ENCODE measurements at regions not wholly inside any gene's neighbourhood (a gene's known extent, or its start where the extent isn't known, plus 50 kb on each side); places are given as distances from the start of the nearest gene placed in this dataset.

GRCh38 chr15:91793771-91794170, 59.7 kb upstream of the SLCO3A1 start:
- no peak for ATAC-seq
- peaks cover 0 to 2% of the 10 kb centered on the region in 2 experiments; a peak in 1 of 5 replicates for H3K27me3 ChIP-seq (ENCODE audit: control insufficient read depth in 1 of 2, insufficient read depth in 2 of 2, low read length in 2 of 2)
- CTCF ChIA-PET (ENCODE audit: low intra/inter-chr PET ratio, low total read pairs): no interaction called here
- TF ChIP-seq KDM4B (CRISPR knock-in tag; IDR thresholded peaks at IDR 0.05) (no peak), ZMYM2 (CRISPR knock-in tag; IDR thresholded peaks at IDR 0.05) (no peak), ZNF318 (CRISPR knock-in tag; IDR thresholded peaks at IDR 0.05) (no peak), THYN1 (CRISPR knock-in tag; IDR thresholded peaks at IDR 0.05; ENCODE audit: borderline replicate concordance, low read depth) (no peak), MED1 (CRISPR knock-in tag; IDR thresholded peaks at IDR 0.05) (no peak), ZNF17 (CRISPR knock-in tag; IDR thresholded peaks at IDR 0.05) (no peak), HES4 (CRISPR knock-in tag; IDR thresholded peaks at IDR 0.05; ENCODE audit: borderline replicate concordance) (no peak), ZNF644 (CRISPR knock-in tag; IDR thresholded peaks at IDR 0.05; ENCODE audit: low read depth) (no peak), ZNF816 (CRISPR knock-in tag; IDR thresholded peaks at IDR 0.05; ENCODE audit: borderline replicate concordance) (no peak), JDP2 (CRISPR knock-in tag; IDR thresholded peaks at IDR 0.05; ENCODE audit: borderline replicate concordance) (no peak), ELF3 (CRISPR knock-in tag; IDR thresholded peaks at IDR 0.05) (no peak), ZNF224 (CRISPR knock-in tag; IDR thresholded peaks at IDR 0.05) (no peak)
- TF ChIP-seq, protein P1, sequence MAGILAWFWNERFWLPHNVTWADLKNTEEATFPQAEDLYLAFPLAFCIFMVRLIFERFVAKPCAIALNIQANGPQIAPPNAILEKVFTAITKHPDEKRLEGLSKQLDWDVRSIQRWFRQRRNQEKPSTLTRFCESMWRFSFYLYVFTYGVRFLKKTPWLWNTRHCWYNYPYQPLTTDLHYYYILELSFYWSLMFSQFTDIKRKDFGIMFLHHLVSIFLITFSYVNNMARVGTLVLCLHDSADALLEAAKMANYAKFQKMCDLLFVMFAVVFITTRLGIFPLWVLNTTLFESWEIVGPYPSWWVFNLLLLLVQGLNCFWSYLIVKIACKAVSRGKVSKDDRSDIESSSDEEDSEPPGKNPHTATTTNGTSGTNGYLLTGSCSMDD (CRISPR knock-in tag; IDR thresholded peaks at IDR 0.05): no peak
- TF ChIP-seq, protein P2, sequence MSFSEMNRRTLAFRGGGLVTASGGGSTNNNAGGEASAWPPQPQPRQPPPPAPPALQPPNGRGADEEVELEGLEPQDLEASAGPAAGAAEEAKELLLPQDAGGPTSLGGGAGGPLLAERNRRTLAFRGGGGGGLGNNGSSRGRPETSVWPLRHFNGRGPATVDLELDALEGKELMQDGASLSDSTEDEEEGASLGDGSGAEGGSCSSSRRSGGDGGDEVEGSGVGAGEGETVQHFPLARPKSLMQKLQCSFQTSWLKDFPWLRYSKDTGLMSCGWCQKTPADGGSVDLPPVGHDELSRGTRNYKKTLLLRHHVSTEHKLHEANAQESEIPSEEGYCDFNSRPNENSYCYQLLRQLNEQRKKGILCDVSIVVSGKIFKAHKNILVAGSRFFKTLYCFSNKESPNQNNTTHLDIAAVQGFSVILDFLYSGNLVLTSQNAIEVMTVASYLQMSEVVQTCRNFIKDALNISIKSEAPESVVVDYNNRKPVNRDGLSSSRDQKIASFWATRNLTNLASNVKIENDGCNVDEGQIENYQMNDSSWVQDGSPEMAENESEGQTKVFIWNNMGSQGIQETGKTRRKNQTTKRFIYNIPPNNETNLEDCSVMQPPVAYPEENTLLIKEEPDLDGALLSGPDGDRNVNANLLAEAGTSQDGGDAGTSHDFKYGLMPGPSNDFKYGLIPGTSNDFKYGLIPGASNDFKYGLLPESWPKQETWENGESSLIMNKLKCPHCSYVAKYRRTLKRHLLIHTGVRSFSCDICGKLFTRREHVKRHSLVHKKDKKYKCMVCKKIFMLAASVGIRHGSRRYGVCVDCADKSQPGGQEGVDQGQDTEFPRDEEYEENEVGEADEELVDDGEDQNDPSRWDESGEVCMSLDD (CRISPR knock-in tag; IDR thresholded peaks at IDR 0.05; ENCODE audit: borderline replicate concordance): no peak

More at GRCh38 chr15:91793771-91794170, 59.7 kb upstream of the SLCO3A1 start:
- H3K36me3 ChIP-seq (replicated peaks in 1 of 2; ENCODE audit: control insufficient read depth in 1 of 2, insufficient read depth in 2 of 2, low read length in 2 of 2): no peaks in the 10 kb centered on the region
- BruUV-seq (replicated peaks): no TSS peak
- FAIRE-seq: no peak
- H4K20me1 ChIP-seq (ENCODE audit: insufficient read depth, low read length): no peaks in the 10 kb centered on the region
- H3K9ac ChIP-seq (ENCODE audit: insufficient read depth, low read depth, low read length): no peak overlapping the region
- 50% methylated on average over 6 of the region's 6 CpGs for WGBS (ENCODE audit: low lambda C conversion rate)
- no peaks in the 10 kb centered on the region for H3K4me1 ChIP-seq (ENCODE audit: insufficient read depth, low read length)
- POLR2A ChIA-PET: no interaction called here
- no peak overlapping the region for H3K4me3 ChIP-seq (replicated peaks in 1 of 3; ENCODE audit: insufficient read depth in 1 of 3, low read depth in 2 of 3, low read length in 3 of 3)
- H3K4me2 ChIP-seq (ENCODE audit: low read depth, low read length): no peak overlapping the region
- H3K27ac ChIP-seq (ENCODE audit: extremely low read length, insufficient read depth, low read length): no peak overlapping the region
- H3K79me2 ChIP-seq (ENCODE audit: insufficient read depth, low read length): no peaks in the 10 kb centered on the region
- H3K9me3 ChIP-seq (ENCODE audit: low read length): no peaks in the 10 kb centered on the region
- no peak for DNase-seq (ENCODE audit: low spot score)
- intact Hi-C loops (cut with micrococcal nuclease; ENCODE audit: unreplicated experiment): no loop called here
- in situ Hi-C loops (cut with HindIII; ENCODE audit: extremely low pct_ligation_motif_present, low pct_unique_long_range_greater_than_20kb): no loop called here
- H2AFZ ChIP-seq (ENCODE audit: low read length): no peak overlapping the region

Measured in HepG2 (cell line).